ENCODE measurements at regions not wholly inside any gene's neighbourhood (a gene's known extent, or its start where the extent isn't known, plus 50 kb on each side); places are given as distances from the start of the nearest gene placed in this dataset.

GRCh38 chr16:35687781-35688180 lies 2228.4 kb downstream of the TP53TG3F start:
- H3K27ac ChIP-seq (ENCODE audit: low read length in 2 of 2): no peak overlapping the region
- H4K20me1 ChIP-seq (ENCODE audit: control insufficient read depth, insufficient read depth, low read length, poor library complexity, severe bottlenecking): no peaks in the 10 kb centered on the region
- intact Hi-C loops (cut with micrococcal nuclease): no loop called here
- no peak overlapping the region for H3K4me2 ChIP-seq (replicated peaks; ENCODE audit: low read depth, low read length, poor library complexity, severe bottlenecking)
- H3K4me1 ChIP-seq (ENCODE audit: control insufficient read depth in 2 of 2, insufficient read depth in 2 of 2, low read length in 2 of 2): no peaks in the 10 kb centered on the region
- H3K79me2 ChIP-seq (ENCODE audit: control insufficient read depth, insufficient read depth, low read length): no peaks in the 10 kb centered on the region
- H2AFZ ChIP-seq (ENCODE audit: insufficient read depth, low read depth, low read length, poor library complexity, severe bottlenecking): no peak overlapping the region
- no peaks in the 10 kb centered on the region for H3K36me3 ChIP-seq (replicated peaks in 1 of 2; ENCODE audit: control extremely low read depth in 1 of 2, control insufficient read depth in 1 of 2, extremely low read depth in 1 of 2, insufficient read depth in 2 of 2, low read length in 1 of 2)
- H3K27me3 ChIP-seq (replicated peaks in 1 of 4; ENCODE audit: control extremely low read depth in 1 of 4, control insufficient read depth in 3 of 4, insufficient read depth in 4 of 4, low read length in 3 of 4): no peaks in the 10 kb centered on the region
- no peak overlapping the region for H3K27ac Mint-ChIP-seq
- H3K9me3 Mint-ChIP-seq (ENCODE audit: insufficient read depth): peaks cover 9% of the 10 kb centered on the region
- TF ChIP-seq EZH2 (IDR thresholded peaks at IDR 0.05; ENCODE audit: borderline replicate concordance, insufficient read depth, low read depth, low read length, poor library complexity, severe bottlenecking) (no peak), CTCF (IDR thresholded peaks at IDR 0.05) (no peak)
- no peak overlapping the region for H3K9ac ChIP-seq (ENCODE audit: low read length)
- POLR2A ChIA-PET: no interaction called here
- H3K4me3 ChIP-seq (ENCODE audit: control extremely low read depth in 1 of 5, extremely low read depth in 1 of 5, insufficient read depth in 1 of 5, low read depth in 2 of 5, low read length in 4 of 5): no peak overlapping the region
- H3K9me3 ChIP-seq (ENCODE audit: control extremely low read depth in 1 of 3, control insufficient read depth in 2 of 3, insufficient read depth in 1 of 3, low read length in 2 of 3): peaks cover 0 to 46% (median 12%) of the 10 kb centered on the region in 3 donors
- H3K27me3 Mint-ChIP-seq: no peaks in the 10 kb centered on the region
- no peaks in the 10 kb centered on the region for H3K4me1 Mint-ChIP-seq
- CTCF ChIA-PET: no interaction called here
- no peak overlapping the region for H3K4me3 Mint-ChIP-seq
- DNase-seq: no peak
- WGBS (ENCODE audit: insufficient coverage): 46% methylated on average over 2 of the region's 5 CpGs
- ATAC-seq (ENCODE audit: low read depth): no peak

GRCh38 chr16:35689764-35690163 lies 2230.4 kb downstream of the TP53TG3F start:
- Histone ChIP-seq H3K9ac (ENCODE audit: low read length) (no peak overlapping the region), H3K27ac (ENCODE audit: low read length in 2 of 2) (no peak overlapping the region), H3K4me3 (ENCODE audit: control extremely low read depth in 1 of 5, extremely low read depth in 1 of 5, insufficient read depth in 1 of 5, low read depth in 2 of 5, low read length in 4 of 5) (no peak overlapping the region), H2AFZ (ENCODE audit: insufficient read depth, low read depth, low read length, poor library complexity, severe bottlenecking) (no peak overlapping the region), H3K79me2 (ENCODE audit: control insufficient read depth, insufficient read depth, low read length) (no peaks in the 10 kb centered on the region), H3K27me3 (replicated peaks in 1 of 4; ENCODE audit: control extremely low read depth in 1 of 4, control insufficient read depth in 3 of 4, insufficient read depth in 4 of 4, low read length in 3 of 4) (no peaks in the 10 kb centered on the region), H3K4me1 (ENCODE audit: control insufficient read depth in 2 of 2, insufficient read depth in 2 of 2, low read length in 2 of 2) (no peaks in the 10 kb centered on the region), H4K20me1 (ENCODE audit: control insufficient read depth, insufficient read depth, low read length, poor library complexity, severe bottlenecking) (no peaks in the 10 kb centered on the region), H3K36me3 (replicated peaks in 1 of 2; ENCODE audit: control extremely low read depth in 1 of 2, control insufficient read depth in 1 of 2, extremely low read depth in 1 of 2, insufficient read depth in 2 of 2, low read length in 1 of 2) (no peaks in the 10 kb centered on the region), H3K4me2 (replicated peaks; ENCODE audit: low read depth, low read length, poor library complexity, severe bottlenecking) (no peak overlapping the region), H3K9me3 (ENCODE audit: control extremely low read depth in 1 of 3, control insufficient read depth in 2 of 3, insufficient read depth in 1 of 3, low read length in 2 of 3) (peaks cover 0 to 44% (median 8%) of the 10 kb centered on the region in 3 donors)
- POLR2A ChIA-PET: no interaction called here
- WGBS (ENCODE audit: insufficient coverage): 92% methylated on average over 6 of the region's 7 CpGs
- no peaks in the 10 kb centered on the region for H3K4me1 Mint-ChIP-seq
- DNase-seq (no peak), ATAC-seq (ENCODE audit: low read depth) (no peak)
- H3K9me3 Mint-ChIP-seq (ENCODE audit: insufficient read depth): peaks cover 9% of the 10 kb centered on the region
- CTCF ChIA-PET: no interaction called here
- H3K27ac Mint-ChIP-seq: no peak overlapping the region
- no peaks in the 10 kb centered on the region for H3K27me3 Mint-ChIP-seq
- no peak overlapping the region for H3K4me3 Mint-ChIP-seq
- intact Hi-C loops (cut with micrococcal nuclease): no loop called here
- TF ChIP-seq EZH2 (IDR thresholded peaks at IDR 0.05; ENCODE audit: borderline replicate concordance, insufficient read depth, low read depth, low read length, poor library complexity, severe bottlenecking) (no peak), CTCF (IDR thresholded peaks at IDR 0.05) (no peak)

Measured in B cell (primary cell).